Activated CD8-positive, alpha-beta memory T cell treated with anti-CD3 and anti-CD28 coated beads, Interleukin-2, amount 50 U/mL, for 1 hour (primary cell): ENCODE measurements at regions not wholly inside any gene's neighbourhood (a gene's known extent, or its start where the extent isn't known, plus 50 kb on each side); places are given as distances from the start of the nearest gene placed in this dataset.

Experiments used
- DNase-seq: peaks from one replicate; pipeline ENCODE4 v3.0.0-alpha.2; 2020; ENCODE audit errors: extremely low read depth

DNA sequence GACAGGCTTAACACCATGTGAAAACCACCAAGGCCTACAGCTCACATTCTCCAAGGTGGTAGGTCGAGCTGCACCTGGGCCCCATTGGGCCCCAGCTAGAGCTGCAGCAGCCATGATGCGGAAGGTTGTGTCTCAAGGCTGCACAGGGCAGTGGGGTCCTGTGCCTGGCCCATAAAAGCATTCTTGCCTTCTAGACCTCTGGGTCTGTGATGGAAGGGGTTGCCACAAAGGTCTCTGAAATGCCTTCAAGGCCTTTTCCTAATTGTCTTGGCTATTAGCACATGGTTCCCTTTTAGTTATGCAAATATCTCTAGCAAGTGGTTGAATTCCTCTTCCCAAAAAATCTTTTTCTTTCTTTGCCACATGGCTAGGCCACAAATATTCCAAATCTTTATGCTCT is 52.5 kb upstream of the C11orf58 start:
- DNase-seq = no peak

DNA sequence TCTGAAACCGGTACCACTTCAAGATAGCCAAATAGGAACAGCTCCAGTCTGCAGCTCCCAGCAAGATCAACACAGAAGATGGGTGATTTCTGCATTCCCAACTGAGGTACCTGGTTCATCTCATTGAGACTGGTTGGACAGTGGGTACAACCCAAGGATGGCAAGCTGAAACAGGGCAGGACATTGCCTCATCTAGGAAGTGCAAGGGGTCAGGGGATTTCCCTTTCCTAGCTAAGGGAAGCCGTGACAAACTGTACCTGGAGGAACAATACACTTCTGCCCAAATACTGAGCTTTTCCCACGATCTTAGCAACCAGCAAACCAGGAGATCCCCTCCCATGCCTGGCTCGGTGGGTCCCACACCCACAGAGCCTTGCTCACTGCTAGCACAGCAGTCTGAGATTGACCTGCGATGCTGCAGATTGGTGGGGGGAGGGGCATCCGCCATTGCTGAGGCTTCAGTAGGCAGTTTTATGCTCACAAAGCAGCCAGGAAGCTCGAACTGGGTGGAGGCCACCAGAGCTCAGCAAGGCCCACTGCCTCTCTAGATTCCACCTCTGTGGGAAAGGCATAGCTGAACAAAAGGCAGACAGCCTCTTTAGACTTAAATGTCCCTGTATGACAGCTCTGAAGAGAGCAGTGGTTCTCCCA is 59.9 kb upstream of the C11orf58 start:
- no peak for DNase-seq

DNA sequence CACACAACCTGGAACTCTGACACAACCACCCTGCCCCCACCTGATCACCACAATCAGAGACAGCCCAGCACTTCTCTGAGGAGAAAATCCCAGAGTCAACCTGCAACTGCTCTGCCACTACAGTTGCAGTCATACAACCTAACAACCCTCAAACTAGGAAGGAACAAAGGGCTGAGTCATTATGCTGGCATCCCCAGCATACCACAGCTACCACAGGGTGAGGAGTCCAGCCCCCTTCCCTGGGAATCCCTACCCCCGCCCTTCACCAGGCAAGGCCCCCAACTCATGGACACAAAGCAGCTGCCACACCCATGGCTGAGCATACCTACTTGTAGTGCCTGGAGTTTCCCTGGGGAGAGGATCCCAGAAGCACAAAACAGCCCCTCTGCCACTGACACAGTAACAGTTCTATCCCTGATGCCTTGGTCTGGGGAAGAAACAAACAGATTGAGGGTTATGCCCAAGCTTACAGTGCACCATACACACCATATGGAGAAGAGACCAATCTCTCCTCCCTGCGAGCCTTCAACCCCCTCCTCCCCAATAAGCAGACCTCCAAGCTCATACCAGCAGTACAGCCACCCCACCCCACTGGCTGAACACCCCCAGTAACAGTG is 68.5 kb upstream of the C11orf58 start:
- DNase-seq = no peak

DNA sequence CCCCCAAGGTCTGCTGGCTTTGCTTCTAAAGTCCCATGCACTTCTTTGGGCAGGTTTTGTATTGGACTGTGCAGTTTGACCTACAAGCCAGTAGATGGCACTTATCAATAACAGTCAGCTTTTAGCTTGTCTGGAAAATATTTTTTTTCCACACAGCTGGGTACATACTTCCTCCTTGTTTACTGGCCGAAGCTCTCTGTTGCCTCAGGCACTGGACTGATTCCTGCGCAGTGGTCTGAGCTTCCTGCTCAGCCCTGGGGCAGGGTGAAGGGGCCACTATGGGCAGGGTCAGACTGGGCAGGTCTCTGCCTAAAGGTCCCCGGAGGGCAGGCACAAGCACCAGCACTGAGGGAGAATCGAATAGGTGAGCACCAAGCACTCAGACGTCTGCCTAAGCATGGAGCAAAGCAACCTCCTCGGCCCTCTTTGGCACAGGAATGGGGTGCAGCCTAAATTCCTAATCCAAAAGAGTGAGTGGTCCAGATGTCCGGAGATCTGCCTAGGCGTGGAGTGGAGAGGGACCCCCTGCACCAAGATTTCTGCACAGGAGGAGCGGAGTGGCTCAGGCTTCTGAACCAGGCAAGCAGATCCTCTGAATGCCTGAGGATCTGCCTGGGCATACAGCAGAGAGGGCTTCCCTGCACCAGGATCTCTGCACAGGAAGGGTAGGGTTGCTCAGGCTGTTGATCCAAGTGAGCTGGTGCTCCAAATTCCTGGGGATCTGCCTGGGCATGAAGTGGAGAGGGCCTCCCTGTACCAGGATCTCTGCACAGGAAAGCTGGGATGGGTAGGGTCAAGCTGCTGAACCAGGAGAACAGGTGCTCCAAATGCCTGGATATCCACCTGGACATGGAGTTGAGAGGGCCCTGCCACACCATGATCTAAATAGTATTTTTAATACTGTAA is 105.9 kb upstream of the C11orf58 start:
- DNase-seq = no peak

DNA sequence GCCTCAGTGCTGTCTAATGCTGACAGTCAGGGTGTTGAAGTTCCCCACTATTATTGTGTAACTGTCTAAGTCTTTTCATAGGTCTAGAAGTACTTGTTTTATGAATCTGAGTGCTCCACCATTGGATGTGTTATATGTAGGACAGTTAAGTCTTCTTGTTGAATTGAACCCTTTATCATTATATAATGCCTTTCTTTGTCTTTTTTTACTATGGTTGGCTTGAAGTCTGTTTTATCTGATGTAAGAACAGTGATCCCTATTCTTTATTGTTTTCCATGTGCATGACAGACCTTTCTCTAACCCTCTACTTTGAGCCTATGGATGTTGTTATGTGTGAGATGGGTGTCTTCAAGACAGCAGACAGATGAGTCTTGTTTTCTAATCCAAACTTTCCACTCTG is 107.8 kb upstream of the C11orf58 start:
- no peak for DNase-seq

DNA sequence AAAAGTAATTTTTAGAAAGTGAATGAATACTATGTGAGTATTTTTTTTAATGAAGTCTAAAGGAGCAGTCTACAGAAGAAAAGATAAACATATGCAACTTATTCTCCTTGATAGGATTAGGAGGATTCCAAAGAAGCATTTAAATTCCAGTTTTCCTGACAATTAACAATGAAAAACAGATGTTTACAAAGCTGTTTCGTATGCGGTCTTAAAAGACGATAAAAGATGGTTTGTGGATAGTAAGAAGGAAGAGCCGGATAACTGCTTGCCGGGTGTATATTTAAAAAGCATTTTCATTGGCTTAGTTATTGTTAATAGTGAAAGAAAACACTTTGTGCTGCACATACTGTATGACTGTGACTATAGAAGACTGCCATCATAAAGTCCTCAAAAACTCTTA is 120.0 kb upstream of the C11orf58 start:
- DNase-seq = no peak

DNA sequence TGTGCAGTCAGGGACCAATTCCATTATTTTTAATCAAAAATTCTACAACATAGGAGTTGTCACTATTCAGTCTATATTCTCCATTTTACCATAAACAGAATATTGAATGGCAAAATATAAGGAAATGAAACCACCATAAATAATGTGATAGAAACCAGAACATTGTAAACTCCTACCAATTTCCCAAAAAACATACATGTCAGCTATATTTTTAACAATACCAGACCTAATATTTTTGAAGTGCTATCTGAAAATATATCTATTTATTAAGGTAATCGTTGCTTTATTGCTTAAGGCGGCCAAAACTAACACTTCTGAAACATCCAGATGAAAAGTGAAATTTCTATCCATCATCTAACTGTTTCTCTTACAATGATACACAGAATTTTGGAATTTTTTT is 123.0 kb upstream of the C11orf58 start:
- no peak for DNase-seq

DNA sequence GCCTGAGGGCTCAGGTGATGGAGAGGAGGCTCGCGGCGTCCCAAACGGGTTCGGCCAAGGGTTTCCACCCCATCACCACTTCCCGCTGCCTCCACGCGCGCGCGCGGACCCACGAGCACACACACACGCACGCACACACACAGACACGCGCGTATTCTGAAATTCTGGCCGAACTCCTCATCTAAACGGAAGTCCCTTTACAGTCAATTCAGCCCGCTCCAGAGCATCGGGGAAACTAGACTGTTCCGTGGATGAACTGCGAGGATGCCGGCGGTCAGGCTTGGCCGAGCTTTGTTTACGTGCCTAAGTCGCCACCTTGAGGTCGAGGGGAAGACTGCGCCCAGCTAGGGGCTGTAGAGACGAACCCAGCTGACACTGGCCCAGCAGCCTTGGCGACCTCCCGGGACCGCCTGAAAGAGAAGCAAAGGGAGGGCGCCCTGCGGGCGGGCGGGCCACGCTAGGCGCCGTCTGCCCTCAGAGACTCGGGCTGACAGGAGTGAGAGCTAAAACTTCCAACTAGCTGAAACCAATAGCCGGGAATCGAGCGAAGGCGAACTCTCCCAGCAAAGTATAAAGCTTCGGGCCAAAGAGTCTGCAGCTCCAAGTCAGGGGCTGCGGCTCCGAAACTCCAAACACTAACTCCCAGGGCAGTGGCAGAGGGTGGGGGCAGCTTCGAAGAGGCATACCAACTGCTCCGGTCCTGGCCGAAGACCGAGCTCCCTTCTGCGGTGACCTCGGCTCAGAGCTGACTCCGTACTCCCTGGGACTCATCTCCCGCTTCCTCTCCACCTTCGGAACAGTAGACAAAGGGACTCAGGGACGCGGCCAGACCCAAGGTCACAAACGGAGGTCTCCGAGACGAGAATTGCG is 124.7 kb upstream of the C11orf58 start:
- no peak for DNase-seq

DNA sequence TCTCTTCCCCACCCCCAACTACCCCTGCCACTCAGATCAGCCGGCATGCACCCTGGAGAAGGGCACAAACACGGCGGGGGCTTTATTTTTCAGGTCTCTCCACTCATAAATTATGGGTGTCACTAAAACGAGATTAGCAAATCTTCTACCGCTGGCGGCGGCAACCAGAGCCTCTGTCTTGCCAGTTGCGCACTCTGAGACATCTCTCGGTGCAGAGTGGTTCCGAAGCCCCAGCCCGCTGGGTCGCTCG is 125.3 kb upstream of the C11orf58 start:
- DNase-seq = no peak

DNA sequence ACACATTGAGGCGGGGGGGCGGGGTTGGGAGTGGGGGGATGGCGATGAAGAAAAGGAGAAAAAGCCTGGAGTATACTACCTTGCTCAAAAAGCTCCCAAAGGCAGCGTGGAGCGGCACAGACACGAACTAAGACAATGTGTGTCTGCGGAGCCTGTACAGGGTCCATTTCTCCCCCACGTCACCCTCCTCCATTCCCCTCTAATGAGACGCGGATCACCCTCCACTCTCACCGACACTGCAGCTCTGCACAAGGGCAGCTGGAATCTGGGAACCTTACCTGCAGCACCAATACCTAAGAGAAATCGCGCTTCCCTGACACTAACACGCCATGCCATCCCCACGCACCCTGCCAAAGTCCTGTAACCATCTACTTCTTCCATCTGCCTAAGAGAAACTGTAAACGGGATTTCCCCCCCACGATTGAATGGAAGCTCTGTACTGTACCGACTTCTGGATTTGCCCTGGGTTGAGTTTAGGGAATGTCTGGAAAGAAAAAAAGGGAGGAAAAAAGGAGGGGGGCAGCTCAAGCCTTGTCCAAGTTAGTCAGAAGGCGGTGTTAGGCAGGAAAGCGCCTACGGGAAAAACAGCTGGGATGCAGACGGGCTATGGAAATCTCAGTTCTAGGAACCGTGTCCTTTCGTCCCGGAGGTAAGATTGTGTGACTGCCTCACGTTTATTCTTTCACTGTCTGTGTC is 125.7 kb upstream of the C11orf58 start:
- no peak for DNase-seq

DNA sequence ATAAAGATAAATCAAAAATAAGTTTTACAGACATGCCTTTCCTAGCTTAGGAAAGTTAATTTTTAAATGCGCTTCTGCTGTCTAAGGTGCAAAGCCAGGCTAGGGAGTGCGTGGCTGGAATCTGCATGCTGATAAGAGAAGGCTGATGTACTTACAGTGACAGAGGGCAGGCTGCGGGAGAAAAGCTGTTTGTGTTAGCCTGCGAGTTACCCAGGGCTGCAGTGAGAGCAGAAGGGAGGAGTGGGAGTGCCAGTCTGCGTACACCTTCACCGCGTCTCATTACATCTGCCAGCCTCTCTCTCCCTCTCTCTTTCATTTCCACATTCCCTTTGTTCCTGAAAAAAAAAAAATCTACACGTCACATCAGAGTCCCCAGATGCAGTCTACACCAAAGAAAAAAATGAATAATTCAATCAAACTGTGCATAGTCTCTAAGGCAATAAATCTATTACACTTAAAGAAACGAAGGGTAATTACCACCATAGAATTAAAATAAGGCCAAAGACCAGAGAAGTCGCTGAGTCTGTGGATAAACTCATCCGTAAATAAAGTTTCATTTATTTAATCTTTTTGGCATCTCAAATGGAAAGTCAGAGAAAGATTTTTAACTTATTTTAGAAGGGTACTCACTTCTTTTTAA is 126.4 kb upstream of the C11orf58 start:
- DNase-seq = no peak

DNA sequence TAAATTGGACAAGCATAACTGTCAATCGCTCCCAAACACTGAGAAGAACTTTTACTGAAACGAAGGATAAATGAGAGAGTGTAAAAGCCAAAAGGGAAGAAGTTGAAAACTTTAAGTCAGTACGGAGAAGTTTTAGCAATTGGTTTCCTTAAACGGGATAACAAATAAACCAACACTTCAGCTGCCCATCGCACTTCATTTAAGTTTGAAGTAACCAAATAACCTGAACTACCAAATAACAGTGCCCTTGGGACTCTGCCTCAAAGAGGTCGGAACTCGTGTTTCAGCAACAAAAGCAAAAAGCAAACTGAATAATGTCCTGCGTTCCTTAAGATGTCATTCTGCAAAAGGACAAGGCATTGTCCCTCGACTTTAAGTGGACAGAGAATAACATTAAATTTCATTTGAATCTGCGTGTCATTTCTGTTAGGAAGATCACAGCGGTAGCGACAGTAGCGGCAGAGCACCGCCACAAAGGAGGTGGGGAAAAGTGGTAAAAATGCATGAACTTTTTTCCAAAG is 127.0 kb upstream of the C11orf58 start:
- DNase-seq = no peak

DNA sequence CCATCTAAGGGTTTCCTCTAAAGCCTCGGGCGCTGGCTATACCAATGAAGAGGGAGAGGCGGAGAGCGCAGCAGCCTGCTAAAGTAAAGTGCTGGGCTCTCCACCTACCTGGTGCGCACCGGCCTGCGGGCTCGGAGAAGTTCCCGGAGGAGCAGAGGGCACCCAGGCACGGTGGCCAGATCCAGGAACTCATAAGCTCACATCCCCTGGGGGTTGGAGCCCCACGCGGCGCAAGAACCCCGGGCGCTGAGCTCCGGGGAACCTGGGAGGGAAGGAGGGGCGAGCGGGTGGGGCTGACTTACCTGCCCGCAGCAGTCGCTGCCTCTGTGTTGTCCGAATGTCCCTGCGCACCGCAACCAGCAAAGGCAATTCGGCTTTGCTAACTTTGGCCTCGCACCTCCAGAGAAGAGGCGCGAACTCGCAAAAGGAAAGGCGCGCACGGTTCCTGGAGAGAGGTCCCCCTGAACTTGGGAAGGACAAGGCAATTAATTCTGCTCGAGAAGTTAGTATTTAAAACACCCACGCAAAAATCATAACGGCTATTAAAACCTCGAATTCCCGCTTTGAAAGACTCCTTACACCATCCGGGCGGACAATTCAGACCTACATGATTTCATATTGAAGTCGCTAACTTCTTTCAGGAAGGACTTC is 127.6 kb upstream of the C11orf58 start:
- DNase-seq = no peak

DNA sequence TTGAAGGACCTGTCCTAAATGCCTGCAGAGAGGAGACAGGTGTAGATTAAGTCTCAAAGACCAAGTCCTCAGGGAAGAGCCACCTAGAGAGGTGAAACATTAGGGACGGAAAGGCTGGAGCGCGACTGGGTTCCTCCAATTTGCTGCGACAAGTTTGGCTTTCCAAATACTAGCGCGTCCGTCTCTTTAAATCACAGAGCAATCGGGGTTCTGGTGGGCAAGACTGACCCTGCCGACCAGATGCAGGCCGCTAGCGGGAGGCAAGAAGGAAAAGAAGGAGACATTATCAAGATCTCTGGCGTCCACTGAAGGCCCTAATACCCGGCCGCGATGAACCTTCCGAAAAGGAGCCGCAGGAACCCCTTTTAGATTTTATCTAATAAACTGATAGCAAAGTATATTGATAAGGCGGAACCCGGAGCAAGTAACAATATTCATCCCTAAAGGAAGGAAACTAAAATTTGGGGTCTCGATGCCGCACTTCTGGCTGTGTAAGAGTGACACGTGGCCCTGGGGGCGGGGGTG is 128.2 kb upstream of the C11orf58 start:
- DNase-seq = no peak

DNA sequence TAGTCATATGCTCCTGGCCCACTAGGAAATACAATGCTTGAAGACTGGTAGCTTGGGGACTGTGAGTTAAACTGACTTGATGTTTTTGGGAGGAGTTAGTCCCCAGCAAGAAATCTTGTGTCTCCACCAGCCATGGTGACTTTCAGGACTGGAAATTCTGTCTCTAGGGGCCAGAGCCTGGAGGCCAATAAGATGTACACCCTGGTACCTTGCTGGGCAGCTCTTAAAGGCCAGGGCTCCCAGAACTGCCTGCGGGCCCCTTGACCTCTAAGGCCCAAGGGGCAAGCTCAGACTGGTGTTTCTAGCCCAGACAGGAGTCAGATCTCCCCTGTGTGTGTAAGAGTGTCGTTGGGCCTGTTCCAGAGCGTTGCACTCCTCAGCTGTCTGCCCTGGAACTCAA is 128.7 kb upstream of the C11orf58 start:
- no peak for DNase-seq

DNA sequence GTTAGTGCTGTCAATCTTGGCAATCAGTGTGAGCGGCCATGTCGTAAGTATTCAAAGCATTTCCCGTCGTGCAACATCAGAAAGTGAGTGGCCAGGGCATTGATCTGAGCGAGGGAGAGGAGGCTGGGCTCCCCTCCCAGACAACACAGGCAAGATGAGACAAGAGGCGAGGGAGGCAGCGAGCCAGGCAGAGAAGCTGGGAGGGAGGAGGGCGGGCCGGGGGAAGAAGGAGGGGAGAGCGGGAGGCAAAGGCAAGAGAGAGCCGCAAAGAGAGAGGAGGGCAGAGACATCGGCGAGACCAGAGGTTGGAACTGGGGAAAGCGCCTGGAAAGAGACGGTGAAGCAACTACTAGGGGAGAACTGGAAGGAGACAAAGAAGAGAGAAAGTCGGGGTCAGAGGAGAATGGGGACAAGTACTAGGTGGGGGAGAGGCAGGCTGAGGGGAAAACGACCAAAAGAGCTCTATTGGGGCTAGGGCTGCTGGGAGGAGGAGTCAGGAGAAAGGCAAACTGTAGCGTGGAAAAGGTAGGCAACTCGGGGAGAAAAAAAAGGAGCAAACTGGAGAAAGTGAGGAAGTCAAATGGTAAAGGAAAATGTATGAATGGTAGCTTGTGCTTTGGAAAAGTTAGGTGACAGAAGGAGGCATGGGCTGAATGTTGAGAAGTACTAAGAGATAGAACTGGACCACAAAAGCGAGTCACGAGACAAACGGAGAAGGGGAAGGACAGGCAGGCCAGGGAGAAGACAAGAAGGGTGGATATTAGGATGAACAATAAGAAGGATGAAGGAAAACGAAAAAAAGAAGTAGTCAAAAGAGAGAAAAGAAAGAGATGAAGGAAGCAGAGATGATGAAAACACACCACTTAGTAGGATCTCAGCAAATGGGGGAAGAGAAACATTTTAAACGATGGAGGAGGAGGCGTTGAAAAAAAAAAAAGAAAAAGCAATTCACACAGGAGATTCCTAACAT is 130.5 kb upstream of the C11orf58 start:
- DNase-seq = no peak

DNA sequence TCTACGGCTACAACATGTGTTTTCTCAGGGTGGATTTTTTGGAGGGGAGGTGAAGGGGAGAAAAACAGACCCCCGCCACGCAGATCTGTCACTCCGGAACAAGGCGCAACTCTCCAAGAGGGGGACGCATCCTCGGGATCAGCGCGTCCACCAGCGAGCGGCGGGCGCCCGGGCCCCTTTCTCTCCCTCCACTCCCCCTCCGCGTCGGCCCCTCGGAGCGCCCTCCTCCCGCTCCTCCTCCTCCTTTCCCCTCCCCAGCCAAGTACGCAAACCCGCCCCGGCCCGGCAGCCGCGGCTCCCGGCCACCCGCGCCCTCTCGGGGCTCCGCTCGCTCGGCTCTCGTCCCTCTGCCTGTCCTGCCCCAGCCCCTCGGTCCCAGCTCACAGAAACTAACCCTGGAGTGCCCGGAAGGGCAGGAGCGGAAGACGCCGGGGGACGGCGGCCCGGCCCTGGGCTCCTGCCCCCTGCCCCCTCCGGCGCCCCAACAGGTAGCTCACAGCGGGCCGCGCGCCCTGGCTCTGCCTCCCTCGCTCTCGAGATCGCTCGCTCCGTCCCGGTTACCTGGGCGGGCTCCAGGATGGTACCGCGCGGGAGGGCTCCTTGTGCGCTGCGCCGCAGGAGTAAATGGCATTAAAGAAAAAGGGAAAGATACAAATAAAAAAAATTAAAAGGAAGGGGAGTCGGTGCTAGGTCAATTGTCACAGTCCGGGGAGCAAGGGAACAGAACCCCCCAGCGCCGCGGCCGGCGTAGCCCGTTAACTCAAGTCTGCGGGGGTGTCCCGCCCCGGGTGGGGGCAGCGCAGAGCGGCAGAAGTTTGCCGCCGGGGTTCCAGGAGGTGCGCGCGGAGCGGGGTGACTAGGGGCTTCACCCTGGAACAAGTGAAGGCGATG is 131.4 kb upstream of the C11orf58 start:
- DNase-seq = no peak
